Astrocyte of the spinal cord (primary cell): ENCODE measurements at regions not wholly inside any gene's neighbourhood (a gene's known extent, or its start where the extent isn't known, plus 50 kb on each side); places are given as distances from the start of the nearest gene placed in this dataset.

Source experiments
- DNase-seq: peaks from one replicate; pipeline ENCODE4 v3.0.0; 2011; ENCODE audit warnings: low read depth, low spot score
- H3K4me3 ChIP-seq: 2 replicates; pipeline ENCODE4 v1.5.1; 2011; ENCODE audit warnings: low read depth, mild to moderate bottlenecking, low read length, moderate library complexity
- in situ Hi-C: cut with HindIII; loops from 2 replicates; pipeline ENCODE4 v1.10.0; 2017; ENCODE audit warnings: low sequenced_read_pairs
- TF ChIP-seq, protein P1 (sequence below): IDR thresholded peaks from 2 replicates; pipeline ENCODE4 v1.5.1; 2012; ENCODE audit warnings: low read depth, mild to moderate bottlenecking, low read length, inconsistent platforms

- in situ Hi-C loops, result no loop called here
- no peak for DNase-seq
- no peak overlapping the region for H3K4me3 ChIP-seq
- TF ChIP-seq, protein P1, sequence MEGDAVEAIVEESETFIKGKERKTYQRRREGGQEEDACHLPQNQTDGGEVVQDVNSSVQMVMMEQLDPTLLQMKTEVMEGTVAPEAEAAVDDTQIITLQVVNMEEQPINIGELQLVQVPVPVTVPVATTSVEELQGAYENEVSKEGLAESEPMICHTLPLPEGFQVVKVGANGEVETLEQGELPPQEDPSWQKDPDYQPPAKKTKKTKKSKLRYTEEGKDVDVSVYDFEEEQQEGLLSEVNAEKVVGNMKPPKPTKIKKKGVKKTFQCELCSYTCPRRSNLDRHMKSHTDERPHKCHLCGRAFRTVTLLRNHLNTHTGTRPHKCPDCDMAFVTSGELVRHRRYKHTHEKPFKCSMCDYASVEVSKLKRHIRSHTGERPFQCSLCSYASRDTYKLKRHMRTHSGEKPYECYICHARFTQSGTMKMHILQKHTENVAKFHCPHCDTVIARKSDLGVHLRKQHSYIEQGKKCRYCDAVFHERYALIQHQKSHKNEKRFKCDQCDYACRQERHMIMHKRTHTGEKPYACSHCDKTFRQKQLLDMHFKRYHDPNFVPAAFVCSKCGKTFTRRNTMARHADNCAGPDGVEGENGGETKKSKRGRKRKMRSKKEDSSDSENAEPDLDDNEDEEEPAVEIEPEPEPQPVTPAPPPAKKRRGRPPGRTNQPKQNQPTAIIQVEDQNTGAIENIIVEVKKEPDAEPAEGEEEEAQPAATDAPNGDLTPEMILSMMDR, result no peak
These were observed 556.1 kb upstream of the AUTS2 start for GRCh38 chr7:69042138-69042537.

GRCh38 chr7:69047151-69047754, 551.0 kb upstream of the AUTS2 start:
- no peak overlapping the region for H3K4me3 ChIP-seq
- TF ChIP-seq, protein P1, result no peak
- in situ Hi-C loops, result no loop called here
- no peak for DNase-seq

DNA sequence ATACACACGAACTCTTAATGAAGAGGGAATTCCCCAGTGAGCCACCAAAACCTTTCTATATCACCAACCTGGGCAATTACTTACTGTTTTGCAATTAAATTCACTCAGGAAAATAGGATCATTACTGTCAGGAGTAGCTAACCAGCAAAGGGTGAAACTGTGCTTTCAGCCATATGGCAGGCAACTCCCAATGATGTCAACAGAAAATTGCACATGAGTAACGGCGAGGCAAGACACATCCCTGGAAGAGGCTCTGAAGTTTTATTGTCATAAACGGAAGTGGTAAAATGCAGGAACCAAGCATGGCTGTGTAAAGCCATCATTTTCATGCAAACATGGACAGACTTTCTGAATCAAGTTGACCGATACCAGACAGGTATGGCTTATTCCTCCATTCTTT, 548.9 kb upstream of the AUTS2 start:
- no peak overlapping the region for H3K4me3 ChIP-seq
- in situ Hi-C loops, result no loop called here
- no peak for DNase-seq
- TF ChIP-seq, protein P1, result no peak

- in situ Hi-C loops, result no loop called here
- no peak overlapping the region for H3K4me3 ChIP-seq
- DNase-seq, result no peak
- TF ChIP-seq, protein P1, result no peak
These were observed 545.8 kb upstream of the AUTS2 start for GRCh38 chr7:69052447-69052846.

DNA sequence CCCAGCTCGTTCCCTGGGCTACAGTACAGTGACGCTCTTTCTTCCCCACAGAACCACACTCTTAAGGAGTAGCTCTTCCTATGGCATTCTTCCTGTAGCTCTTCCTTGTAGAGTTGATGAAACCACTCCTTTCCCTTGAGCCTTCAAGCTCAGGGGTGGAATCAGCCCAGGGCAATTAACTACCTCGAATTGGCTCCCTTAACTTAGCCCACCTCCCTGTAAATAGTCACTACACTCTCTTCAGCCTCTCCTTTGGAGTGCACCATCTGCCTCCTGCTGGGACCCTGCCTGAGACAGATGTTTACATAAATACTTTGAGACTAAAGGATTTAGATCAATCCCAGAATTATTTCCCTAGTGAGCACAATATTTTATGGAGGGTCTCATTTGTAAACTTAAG, 537.8 kb upstream of the AUTS2 start:
- DNase-seq, result no peak
- TF ChIP-seq, protein P1, result no peak
- no peak overlapping the region for H3K4me3 ChIP-seq
- in situ Hi-C loops, result no loop called here

DNA sequence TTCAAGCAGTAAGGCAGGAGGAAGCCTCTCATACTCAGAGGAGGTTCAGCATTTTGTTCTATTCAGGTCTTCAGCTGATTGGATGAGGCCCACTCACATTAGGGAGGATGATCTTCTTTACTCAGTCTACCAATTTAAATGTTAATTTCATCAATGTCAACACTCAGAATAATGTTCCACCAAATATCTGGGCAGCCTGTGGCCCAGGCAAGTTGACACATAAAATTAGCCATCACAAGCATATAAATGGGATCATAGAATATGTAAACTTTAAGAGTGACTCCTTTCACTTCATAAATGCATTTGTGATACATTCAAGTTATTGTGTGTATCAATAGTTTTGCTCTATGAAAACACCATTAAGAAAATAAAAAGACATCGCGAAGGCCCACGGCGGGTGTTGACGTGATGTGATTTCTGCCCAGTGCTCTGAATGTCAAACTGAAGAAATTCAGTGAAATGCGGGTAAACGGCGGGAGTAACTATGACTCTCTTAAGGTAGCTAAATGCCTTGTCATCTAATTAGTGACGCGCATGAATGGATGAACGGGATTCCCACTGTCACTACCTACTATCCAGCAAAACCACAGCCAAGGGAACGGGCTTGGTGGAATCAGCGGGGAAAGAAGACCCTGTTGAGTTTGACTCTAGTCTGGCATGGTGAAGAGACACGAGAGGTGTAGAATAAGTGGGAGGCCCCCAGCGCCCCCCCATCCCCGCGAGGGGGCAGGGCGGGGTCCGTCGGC, 536.1 kb upstream of the AUTS2 start:
- H3K4me3 ChIP-seq, result no peak overlapping the region
- peak; percentile 26 for DNase-seq
- in situ Hi-C loops, result no loop called here
- TF ChIP-seq, protein P1, result no peak
